Neural progenitor cell (in vitro differentiated cells): ENCODE measurements at regions not wholly inside any gene's neighbourhood (a gene's known extent, or its start where the extent isn't known, plus 50 kb on each side); places are given as distances from the start of the nearest gene placed in this dataset. TPM values are rescaled to one million over a fixed set of nuclear protein-coding genes. Genes with fewer than 3 reads are reported as not detected.
"Not testable (repeated sequence)": the region's sequence is repeated elsewhere in the genome, so short reads cannot be mapped to it uniquely, and the experiment has no call there.

ENCODE experiments used
- DNase-seq: peaks from one replicate; pipeline ENCODE4 v3.0.0-alpha.2; 2016; ENCODE audit warnings: low spot score
- H2AFZ ChIP-seq: fragments of 200-600 bp; sonication (generic); replicated peaks from 2 replicates; pipeline ENCODE4 v1.6.1; 2016; ENCODE audit warnings: antibody characterized with exemption
- H3F3A ChIP-seq: fragments of 200-600 bp; sonication (generic); 2 replicates; pipeline ENCODE4 v1.6.1; 2016; ENCODE audit warnings: antibody characterized with exemption, low read depth
- H3K27ac ChIP-seq: fragments of 200-600 bp; sonication (generic); 2 replicates; pipeline ENCODE4 v1.5.1; 2016; ENCODE audit warnings: mild to moderate bottlenecking
- H3K27me3 ChIP-seq: fragments of 200-600 bp; sonication (generic); 2 replicates; pipeline ENCODE4 v1.6.1; 2016; ENCODE audit warnings: mild to moderate bottlenecking, moderate library complexity
- H3K36me3 ChIP-seq: fragments of 200-600 bp; sonication (generic); 2 replicates; pipeline ENCODE4 v1.5.1; 2016
- H3K4me1 ChIP-seq: fragments of 200-600 bp; sonication (generic); 2 replicates; pipeline ENCODE4 v1.6.1; 2016; ENCODE audit warnings: mixed run types
- H3K4me2 ChIP-seq: fragments of 200-600 bp; sonication (generic); 2 replicates; pipeline ENCODE4 v1.6.1; 2016
- H3K4me3 ChIP-seq: fragments of 200-600 bp; sonication (generic); 2 replicates; pipeline ENCODE4 v1.5.1; 2016
- H3K79me2 ChIP-seq: fragments of 200-600 bp; sonication (generic); 2 replicates; pipeline ENCODE4 v1.6.1; 2016; ENCODE audit warnings: low read depth
- H3K9ac ChIP-seq: fragments of 200-600 bp; sonication (generic); 2 replicates; pipeline ENCODE4 v1.6.1; 2016
- H3K9me3 ChIP-seq: fragments of 200-600 bp; sonication (generic); 2 replicates; pipeline ENCODE4 v1.5.1; 2016; ENCODE audit warnings: low read depth
- H4K20me1 ChIP-seq: fragments of 200-600 bp; sonication (generic); 2 replicates; pipeline ENCODE4 v1.6.1; 2016; ENCODE audit warnings: low read depth
- H3K27ac Mint-ChIP-seq: 3 replicates; pipeline ENCODE4 v1.8.0; 2021; ENCODE audit warnings: mixed read lengths
- H3K27me3 Mint-ChIP-seq: 2 replicates; pipeline ENCODE4 v1.8.0; 2022; ENCODE audit warnings: low read depth, mild to moderate bottlenecking, inconsistent platforms, moderate library complexity, mixed read lengths; ENCODE audit not compliant: insufficient read depth
- H3K36me3 Mint-ChIP-seq: 3 replicates; pipeline ENCODE4 v1.8.0; 2021; ENCODE audit warnings: mixed read lengths
- H3K4me1 Mint-ChIP-seq: 3 replicates; pipeline ENCODE4 v1.8.0; 2021; ENCODE audit warnings: mixed read lengths
- H3K4me3 Mint-ChIP-seq: 3 replicates; pipeline ENCODE4 v1.8.0; 2021; ENCODE audit warnings: mild to moderate bottlenecking, moderate library complexity, mixed read lengths
- H3K9me3 Mint-ChIP-seq: 3 replicates; pipeline ENCODE4 v1.8.0; 2020; ENCODE audit warnings: mixed read lengths
- CTCF ChIP-seq: fragments of 200-600 bp; sonication (generic); IDR thresholded peaks from 2 replicates; pipeline ENCODE4 v1.5.1; 2017; ENCODE audit warnings: antibody characterized with exemption, mild to moderate bottlenecking
- small RNA-seq: library from RNA; depleted of rRNA; stranded (forward); fragments of <200 nt; gene quantifications from one replicate; pipeline ENCODE3, GENCODE V24; 2015

- H2AFZ ChIP-seq, H3F3A ChIP-seq, H3K79me2 ChIP-seq, H3K36me3 ChIP-seq, H4K20me1 ChIP-seq, H3K36me3 Mint-ChIP-seq, H3K27ac Mint-ChIP-seq, H3K27ac ChIP-seq, H3K9me3 Mint-ChIP-seq, H3K4me1 ChIP-seq, H3K9me3 ChIP-seq, H3K9ac ChIP-seq, H3K4me1 Mint-ChIP-seq: not testable (repeated sequence)
- DNase-seq = peak; percentile 76
- peaks cover 29% of the 10 kb centered on the region for H3K27me3 Mint-ChIP-seq
- H3K27me3 ChIP-seq = peaks cover 20% of the 10 kb centered on the region
- peak overlapping the region; percentile 49 for H3K4me3 ChIP-seq
- peak; percentile 54 for TF ChIP-seq CTCF
- H3K4me3 Mint-ChIP-seq = peak overlapping the region; percentile 79
- peak overlapping the region; percentile 76 for H3K4me2 ChIP-seq
Observed at GRCh38 chr4:4107411-4108107, 119.2 kb downstream of the OTOP1 start.

- not testable (repeated sequence) for H3K4me3 Mint-ChIP-seq, H3K27me3 Mint-ChIP-seq, H3K27ac ChIP-seq, H3K4me1 ChIP-seq, H4K20me1 ChIP-seq, H3K9ac ChIP-seq, H3K27ac Mint-ChIP-seq, H3K9me3 Mint-ChIP-seq, H3F3A ChIP-seq, DNase-seq, H2AFZ ChIP-seq, H3K27me3 ChIP-seq, H3K4me3 ChIP-seq, H3K4me1 Mint-ChIP-seq, H3K36me3 Mint-ChIP-seq, H3K36me3 ChIP-seq, H3K79me2 ChIP-seq, H3K9me3 ChIP-seq, H3K4me2 ChIP-seq
Observed at GRCh38 chr4:4115381-4115780, 111.3 kb downstream of the OTOP1 start.

GRCh38 chr4:4116901-4117300 lies 109.8 kb downstream of the OTOP1 start:
- not testable (repeated sequence) for H3K36me3 ChIP-seq, H2AFZ ChIP-seq, H3F3A ChIP-seq, H3K4me1 Mint-ChIP-seq, H3K27me3 ChIP-seq, H3K9ac ChIP-seq, H3K79me2 ChIP-seq, H3K36me3 Mint-ChIP-seq, H3K4me1 ChIP-seq, H3K4me3 ChIP-seq, DNase-seq, H3K9me3 ChIP-seq, H3K9me3 Mint-ChIP-seq, H3K27me3 Mint-ChIP-seq, H3K4me2 ChIP-seq, H3K4me3 Mint-ChIP-seq, H4K20me1 ChIP-seq, H3K27ac Mint-ChIP-seq, H3K27ac ChIP-seq

- H3K27me3 ChIP-seq, H3K27ac ChIP-seq, H3K4me3 ChIP-seq, H3K4me1 ChIP-seq, H4K20me1 ChIP-seq, H3K27ac Mint-ChIP-seq, H3K36me3 Mint-ChIP-seq, H3K4me2 ChIP-seq, H3K27me3 Mint-ChIP-seq, H3K79me2 ChIP-seq, DNase-seq, H3K4me3 Mint-ChIP-seq, H3K4me1 Mint-ChIP-seq, H3K9ac ChIP-seq, H3K9me3 ChIP-seq, H3F3A ChIP-seq, H2AFZ ChIP-seq, H3K36me3 ChIP-seq, H3K9me3 Mint-ChIP-seq: not testable (repeated sequence)
Observed at GRCh38 chr4:4134368-4134767, 92.4 kb downstream of the OTOP1 start.

- not testable (repeated sequence) for H3K36me3 Mint-ChIP-seq, H3K36me3 ChIP-seq, H3K27me3 ChIP-seq
Observed at GRCh38 chr4:4136621-4137020, 90.1 kb downstream of the OTOP1 start.

More at GRCh38 chr4:4136621-4137020, 90.1 kb downstream of the OTOP1 start:
- H3K4me3 Mint-ChIP-seq, H2AFZ ChIP-seq, H3K27ac ChIP-seq, H3F3A ChIP-seq, H3K4me1 ChIP-seq, H3K9me3 ChIP-seq, H3K9ac ChIP-seq, H3K4me3 ChIP-seq, H3K27me3 Mint-ChIP-seq, DNase-seq, H3K4me2 ChIP-seq, H4K20me1 ChIP-seq, H3K4me1 Mint-ChIP-seq, H3K27ac Mint-ChIP-seq, H3K79me2 ChIP-seq, H3K9me3 Mint-ChIP-seq: not testable (repeated sequence)

Small RNA genes lying in the stretch of these regions (small RNA-seq; reads per million reads assigned to genes)
- not detected for gene AC116562.3
